ENCODE measurements at regions not wholly inside any gene's neighbourhood (a gene's known extent, or its start where the extent isn't known, plus 50 kb on each side); places are given as distances from the start of the nearest gene placed in this dataset.

GRCh38 chr15:97014001-97014400, 683.5 kb downstream of the NR2F2 start:
- H3K79me2 ChIP-seq (ENCODE audit: insufficient read depth, low read depth), result no peaks in the 10 kb centered on the region
- no peaks in the 10 kb centered on the region for H3K27me3 ChIP-seq (ENCODE audit: insufficient read depth, low read depth)
- H3K36me3 ChIP-seq (ENCODE audit: insufficient read depth), result no peaks in the 10 kb centered on the region
- no peak overlapping the region for H3K4me3 ChIP-seq (IDR thresholded peaks at IDR 0.05; ENCODE audit: insufficient read depth, low read depth, low read length)
- H4K20me1 ChIP-seq (ENCODE audit: insufficient read depth), result no peaks in the 10 kb centered on the region
- no peak overlapping the region for H2AFZ ChIP-seq (ENCODE audit: low read depth)
- no peak overlapping the region for H3K27ac ChIP-seq
- no peak overlapping the region for H3K4me2 ChIP-seq
- H3K4me1 ChIP-seq (ENCODE audit: low read depth, poor library complexity, severe bottlenecking), result no peaks in the 10 kb centered on the region
- TF ChIP-seq, protein P1, sequence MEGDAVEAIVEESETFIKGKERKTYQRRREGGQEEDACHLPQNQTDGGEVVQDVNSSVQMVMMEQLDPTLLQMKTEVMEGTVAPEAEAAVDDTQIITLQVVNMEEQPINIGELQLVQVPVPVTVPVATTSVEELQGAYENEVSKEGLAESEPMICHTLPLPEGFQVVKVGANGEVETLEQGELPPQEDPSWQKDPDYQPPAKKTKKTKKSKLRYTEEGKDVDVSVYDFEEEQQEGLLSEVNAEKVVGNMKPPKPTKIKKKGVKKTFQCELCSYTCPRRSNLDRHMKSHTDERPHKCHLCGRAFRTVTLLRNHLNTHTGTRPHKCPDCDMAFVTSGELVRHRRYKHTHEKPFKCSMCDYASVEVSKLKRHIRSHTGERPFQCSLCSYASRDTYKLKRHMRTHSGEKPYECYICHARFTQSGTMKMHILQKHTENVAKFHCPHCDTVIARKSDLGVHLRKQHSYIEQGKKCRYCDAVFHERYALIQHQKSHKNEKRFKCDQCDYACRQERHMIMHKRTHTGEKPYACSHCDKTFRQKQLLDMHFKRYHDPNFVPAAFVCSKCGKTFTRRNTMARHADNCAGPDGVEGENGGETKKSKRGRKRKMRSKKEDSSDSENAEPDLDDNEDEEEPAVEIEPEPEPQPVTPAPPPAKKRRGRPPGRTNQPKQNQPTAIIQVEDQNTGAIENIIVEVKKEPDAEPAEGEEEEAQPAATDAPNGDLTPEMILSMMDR (conservative IDR thresholded peaks at IDR 0.05; ENCODE audit: low read depth, low read length), result no peak
- H3K9ac ChIP-seq, result no peak overlapping the region

- H2AFZ ChIP-seq (ENCODE audit: low read depth), result no peak overlapping the region
- H3K36me3 ChIP-seq (ENCODE audit: insufficient read depth), result no peaks in the 10 kb centered on the region
- no peaks in the 10 kb centered on the region for H3K4me1 ChIP-seq (ENCODE audit: low read depth, poor library complexity, severe bottlenecking)
- TF ChIP-seq, protein P1 (conservative IDR thresholded peaks at IDR 0.05; ENCODE audit: low read depth, low read length), result no peak
- H3K79me2 ChIP-seq (ENCODE audit: insufficient read depth, low read depth), result no peaks in the 10 kb centered on the region
- no peak overlapping the region for H3K9ac ChIP-seq
- no peaks in the 10 kb centered on the region for H4K20me1 ChIP-seq (ENCODE audit: insufficient read depth)
- no peaks in the 10 kb centered on the region for H3K27me3 ChIP-seq (ENCODE audit: insufficient read depth, low read depth)
- no peak overlapping the region for H3K27ac ChIP-seq
- H3K4me2 ChIP-seq, result no peak overlapping the region
- H3K4me3 ChIP-seq (IDR thresholded peaks at IDR 0.05; ENCODE audit: insufficient read depth, low read depth, low read length), result no peak overlapping the region
Measured at GRCh38 chr15:97023488-97023844, 693.0 kb downstream of the NR2F2 start.

DNA sequence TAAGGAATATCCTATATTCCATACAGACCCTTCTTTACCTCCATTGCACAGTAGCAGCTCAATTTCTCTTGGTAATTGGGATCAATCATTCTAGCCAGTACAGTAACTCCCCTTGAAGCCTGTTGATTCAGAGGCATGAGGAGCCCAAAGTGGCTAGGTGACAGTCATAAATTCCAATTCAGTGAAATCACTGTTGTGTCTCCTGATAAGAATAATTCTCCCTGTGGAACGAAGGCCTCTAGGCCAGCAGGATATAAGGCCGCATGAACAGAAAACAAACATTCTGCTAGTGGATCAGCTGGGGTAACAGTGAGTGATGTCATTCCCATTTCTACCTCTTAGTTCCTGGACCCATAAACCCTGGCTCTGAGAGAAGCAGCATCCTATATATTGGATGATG, 696.3 kb downstream of the NR2F2 start:
- H3K36me3 ChIP-seq (ENCODE audit: insufficient read depth), result no peaks in the 10 kb centered on the region
- no peak overlapping the region for H2AFZ ChIP-seq (ENCODE audit: low read depth)
- no peak overlapping the region for H3K9ac ChIP-seq
- no peaks in the 10 kb centered on the region for H4K20me1 ChIP-seq (ENCODE audit: insufficient read depth)
- H3K27ac ChIP-seq, result no peak overlapping the region
- TF ChIP-seq, protein P1 (conservative IDR thresholded peaks at IDR 0.05; ENCODE audit: low read depth, low read length), result no peak
- H3K4me1 ChIP-seq (ENCODE audit: low read depth, poor library complexity, severe bottlenecking), result no peaks in the 10 kb centered on the region
- H3K27me3 ChIP-seq (ENCODE audit: insufficient read depth, low read depth), result no peaks in the 10 kb centered on the region
- H3K4me2 ChIP-seq, result no peak overlapping the region
- no peaks in the 10 kb centered on the region for H3K79me2 ChIP-seq (ENCODE audit: insufficient read depth, low read depth)
- H3K4me3 ChIP-seq (IDR thresholded peaks at IDR 0.05; ENCODE audit: insufficient read depth, low read depth, low read length), result no peak overlapping the region

- H3K27me3 ChIP-seq (ENCODE audit: insufficient read depth, low read depth), result no peaks in the 10 kb centered on the region
- TF ChIP-seq, protein P1 (conservative IDR thresholded peaks at IDR 0.05; ENCODE audit: low read depth, low read length), result no peak
- no peak overlapping the region for H2AFZ ChIP-seq (ENCODE audit: low read depth)
- H3K9ac ChIP-seq, result no peak overlapping the region
- no peaks in the 10 kb centered on the region for H3K79me2 ChIP-seq (ENCODE audit: insufficient read depth, low read depth)
- H3K4me3 ChIP-seq (IDR thresholded peaks at IDR 0.05; ENCODE audit: insufficient read depth, low read depth, low read length), result no peak overlapping the region
- no peak overlapping the region for H3K27ac ChIP-seq
- H3K4me1 ChIP-seq (ENCODE audit: low read depth, poor library complexity, severe bottlenecking), result no peaks in the 10 kb centered on the region
- no peak overlapping the region for H3K4me2 ChIP-seq
- H3K36me3 ChIP-seq (ENCODE audit: insufficient read depth), result no peaks in the 10 kb centered on the region
- no peaks in the 10 kb centered on the region for H4K20me1 ChIP-seq (ENCODE audit: insufficient read depth)
Measured at GRCh38 chr15:97027772-97028171, 697.3 kb downstream of the NR2F2 start.

DNA sequence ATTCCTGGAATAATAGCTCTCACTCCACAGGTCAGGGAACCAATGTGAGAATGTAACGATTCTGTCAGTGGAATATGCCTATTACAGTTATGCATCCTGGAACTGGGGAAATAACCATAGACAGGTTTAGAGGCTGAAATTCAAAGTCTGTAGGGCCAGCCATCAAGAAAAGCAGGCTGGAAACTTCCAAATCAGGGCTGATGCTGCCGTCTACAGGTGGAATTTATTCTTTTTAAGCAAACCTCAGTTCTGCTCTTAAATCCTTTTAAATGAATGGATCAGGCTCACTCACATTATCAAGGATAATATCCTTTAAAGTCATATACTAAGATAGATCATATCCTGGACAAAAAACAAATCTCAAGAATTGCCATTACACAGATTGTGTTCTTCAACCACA, 699.8 kb downstream of the NR2F2 start:
- Histone ChIP-seq H2AFZ (ENCODE audit: low read depth) (no peak overlapping the region), H3K9ac (no peak overlapping the region), H3K36me3 (ENCODE audit: insufficient read depth) (no peaks in the 10 kb centered on the region), H3K27me3 (ENCODE audit: insufficient read depth, low read depth) (no peaks in the 10 kb centered on the region), H3K79me2 (ENCODE audit: insufficient read depth, low read depth) (no peaks in the 10 kb centered on the region), H3K4me3 (IDR thresholded peaks at IDR 0.05; ENCODE audit: insufficient read depth, low read depth, low read length) (no peak overlapping the region), H4K20me1 (ENCODE audit: insufficient read depth) (no peaks in the 10 kb centered on the region), H3K27ac (no peak overlapping the region), H3K4me1 (ENCODE audit: low read depth, poor library complexity, severe bottlenecking) (no peaks in the 10 kb centered on the region), H3K4me2 (no peak overlapping the region)
- TF ChIP-seq, protein P1 (conservative IDR thresholded peaks at IDR 0.05; ENCODE audit: low read depth, low read length), result no peak

All from KMS-11 (cell line).